ENCODE measurements at regions not wholly inside any gene's neighbourhood (a gene's known extent, or its start where the extent isn't known, plus 50 kb on each side); places are given as distances from the start of the nearest gene placed in this dataset.

DNA sequence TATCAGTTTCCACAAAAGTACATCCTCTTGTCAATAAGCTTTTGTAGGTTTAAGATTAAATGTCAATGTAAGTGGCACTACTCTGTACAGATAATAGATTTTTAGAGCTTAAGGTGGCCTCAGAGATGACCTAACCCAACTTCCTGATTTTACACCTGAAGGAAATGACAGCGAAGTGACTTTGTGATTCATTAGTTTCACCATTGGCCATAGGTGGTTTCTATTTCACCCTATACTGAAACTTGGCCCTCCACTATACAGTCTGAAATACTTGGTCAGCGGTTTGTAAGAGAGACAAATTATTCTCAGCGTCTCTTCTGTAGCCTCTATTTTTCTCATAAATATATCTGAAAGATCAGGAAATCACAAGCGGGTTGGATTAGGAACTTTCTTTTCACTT, 330.4 kb upstream of the FAM98A start:
- intact Hi-C loops (cut with micrococcal nuclease) = no loop called here
- Histone ChIP-seq H3K79me2 (ENCODE audit: insufficient read depth, low read length) (no peaks in the 10 kb centered on the region), H4K20me1 (ENCODE audit: insufficient read depth, low read length) (no peaks in the 10 kb centered on the region), H3K9ac (ENCODE audit: insufficient read depth, low read length, poor library complexity, severe bottlenecking) (no peak overlapping the region), H2AFZ (ENCODE audit: insufficient read depth, low read depth, low read length, poor library complexity, severe bottlenecking) (no peak overlapping the region), H3K4me3 (replicated peaks in 1 of 3; ENCODE audit: low read depth in 2 of 3, low read length in 3 of 3) (no peak overlapping the region), H3K4me1 (ENCODE audit: control insufficient read depth in 1 of 2, insufficient read depth in 2 of 2, low read length in 2 of 2) (no peaks in the 10 kb centered on the region), H3K4me2 (replicated peaks; ENCODE audit: extremely low read depth, low read length, poor library complexity, severe bottlenecking) (no peak overlapping the region), H3K27ac (ENCODE audit: low read depth in 1 of 2, low read length in 2 of 2) (no peak overlapping the region), H3K36me3 (replicated peaks in 1 of 2; ENCODE audit: control insufficient read depth in 1 of 2, insufficient read depth in 2 of 2, low read length in 2 of 2) (no peaks in the 10 kb centered on the region), H3K27me3 (ENCODE audit: control insufficient read depth in 2 of 2, insufficient read depth in 2 of 2, low read length in 2 of 2) (no peaks in the 10 kb centered on the region), H3K9me3 (replicated peaks in 1 of 2; ENCODE audit: control insufficient read depth in 1 of 2, insufficient read depth in 1 of 2, low read length in 2 of 2) (no peaks in the 10 kb centered on the region)
- no peak overlapping the region for H3K4me3 Mint-ChIP-seq
- no peak for TF ChIP-seq CTCF (IDR thresholded peaks at IDR 0.05)
- H3K27me3 Mint-ChIP-seq (ENCODE audit: low read depth in 3 of 3) = peaks cover 0 to 5% (median 0%) of the 10 kb centered on the region in 3 donors
- no peak overlapping the region for H3K27ac Mint-ChIP-seq
- H3K36me3 Mint-ChIP-seq = no peaks in the 10 kb centered on the region
- WGBS (ENCODE audit: insufficient coverage) = 80% methylated on average over 2 of the region's 4 CpGs
- DNase-seq = no peak
- peaks cover 0 to 3% (median 1%) of the 10 kb centered on the region in 7 donors for H3K9me3 Mint-ChIP-seq
- H3K4me1 Mint-ChIP-seq = no peaks in the 10 kb centered on the region

DNA sequence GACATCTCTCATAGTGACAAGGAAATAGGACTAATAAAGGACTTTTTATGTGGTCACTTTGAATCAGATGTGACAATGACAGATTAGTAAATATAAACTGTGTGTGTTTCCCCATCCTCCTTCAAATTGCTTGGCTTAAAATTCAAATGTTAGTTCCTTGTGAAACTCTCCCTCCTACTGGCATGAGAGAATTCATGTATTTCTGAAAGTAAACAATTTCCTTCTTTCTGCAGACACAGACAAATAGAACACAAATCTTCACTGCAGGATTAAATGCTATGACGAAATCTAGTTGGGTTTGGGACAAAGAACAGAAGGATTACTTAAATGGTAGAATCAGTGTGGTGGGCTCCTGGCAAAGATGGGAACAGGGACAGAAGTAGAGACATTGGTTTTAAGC, 328.7 kb upstream of the FAM98A start:
- Mint-ChIP-seq H3K4me1 (no peaks in the 10 kb centered on the region), H3K36me3 (no peaks in the 10 kb centered on the region), H3K9me3 (peaks cover 0 to 3% (median 1%) of the 10 kb centered on the region in 7 donors), H3K27ac (no peak overlapping the region), H3K4me3 (no peak overlapping the region), H3K27me3 (ENCODE audit: low read depth in 3 of 3) (peaks cover 0 to 7% (median 0%) of the 10 kb centered on the region in 3 donors)
- Histone ChIP-seq H3K79me2 (ENCODE audit: insufficient read depth, low read length) (no peaks in the 10 kb centered on the region), H3K27ac (ENCODE audit: low read depth in 1 of 2, low read length in 2 of 2) (no peak overlapping the region), H3K4me1 (ENCODE audit: control insufficient read depth in 1 of 2, insufficient read depth in 2 of 2, low read length in 2 of 2) (no peaks in the 10 kb centered on the region), H3K4me2 (replicated peaks; ENCODE audit: extremely low read depth, low read length, poor library complexity, severe bottlenecking) (no peak overlapping the region), H3K9ac (ENCODE audit: insufficient read depth, low read length, poor library complexity, severe bottlenecking) (no peak overlapping the region), H3K27me3 (ENCODE audit: control insufficient read depth in 2 of 2, insufficient read depth in 2 of 2, low read length in 2 of 2) (no peaks in the 10 kb centered on the region), H3K9me3 (replicated peaks in 1 of 2; ENCODE audit: control insufficient read depth in 1 of 2, insufficient read depth in 1 of 2, low read length in 2 of 2) (no peaks in the 10 kb centered on the region), H4K20me1 (ENCODE audit: insufficient read depth, low read length) (no peaks in the 10 kb centered on the region), H3K36me3 (replicated peaks in 1 of 2; ENCODE audit: control insufficient read depth in 1 of 2, insufficient read depth in 2 of 2, low read length in 2 of 2) (no peaks in the 10 kb centered on the region), H2AFZ (ENCODE audit: insufficient read depth, low read depth, low read length, poor library complexity, severe bottlenecking) (no peak overlapping the region), H3K4me3 (replicated peaks in 1 of 3; ENCODE audit: low read depth in 2 of 3, low read length in 3 of 3) (no peak overlapping the region)
- intact Hi-C loops (cut with micrococcal nuclease) = no loop called here
- WGBS (ENCODE audit: insufficient coverage) = no CpG with 5 or more reads among the region's 1 CpG
- DNase-seq = no peak
- no peak for TF ChIP-seq CTCF (IDR thresholded peaks at IDR 0.05)

All from CD14-positive monocyte (primary cell).